H1 (cell line): ENCODE measurements at regions not wholly inside any gene's neighbourhood (a gene's known extent, or its start where the extent isn't known, plus 50 kb on each side); places are given as distances from the start of the nearest gene placed in this dataset.

ENCODE experiments used
- CTCF ChIA-PET: fragments of 300-600 bp; sonication (Branson Sonifier 250); formaldehyde crosslinking; loops from one replicate; lab custom pipeline; 2021; ENCODE audit not compliant: partially characterized antibody; lab: Charles Lee
- POLR2A ChIA-PET: fragments of 300-600 bp; sonication (Branson Sonifier 250); formaldehyde crosslinking; loops from one replicate; lab custom pipeline; 2021; ENCODE audit warnings: inconsistent platforms; ENCODE audit not compliant: partially characterized antibody; lab: Charles Lee
- DNase-seq, 2 experiments: peaks; one replicate each; pipeline versions ENCODE4 v3.0.0 to v3.0.0-alpha.2; 2010 to 2022; ENCODE audit warnings: low spot score in 2 of 2, low read depth in 1 of 2, mixed read lengths in 1 of 2
- FAIRE-seq: peaks from 2 replicates; lab custom pipeline; 2011; peaks lifted over from hg19 to GRCh38; lab: Jason Lieb, UNC
- H2AFZ ChIP-seq: 2 replicates; pipeline ENCODE4 v1.8.1; 2012; ENCODE audit warnings: low read length, inconsistent platforms
- H2AK5ac ChIP-seq: 2 replicates; pipeline ENCODE4 v1.6.1; 2013; ENCODE audit warnings: low read depth, low read length
- H2BK120ac ChIP-seq: replicated peaks from 2 replicates; pipeline ENCODE3; 2013; ENCODE audit warnings: low read depth, low read length, inconsistent platforms
- H2BK12ac ChIP-seq: 2 replicates; pipeline ENCODE4 v1.6.1; 2013; ENCODE audit warnings: low read depth, low read length
- H2BK15ac ChIP-seq: 2 replicates; pipeline ENCODE4 v1.6.1; 2013; ENCODE audit warnings: low read length
- H2BK20ac ChIP-seq: 2 replicates; pipeline ENCODE4 v1.6.1; 2013; ENCODE audit warnings: low read length
- H2BK5ac ChIP-seq: 2 replicates; pipeline ENCODE4 v1.6.1; 2013; ENCODE audit warnings: low read depth, low read length
- H3K14ac ChIP-seq: 2 replicates; pipeline ENCODE4 v1.6.1; 2013; ENCODE audit warnings: inconsistent platforms; ENCODE audit not compliant: insufficient read length
- H3K18ac ChIP-seq: 2 replicates; pipeline ENCODE4 v1.6.1; 2013; ENCODE audit warnings: low read length; ENCODE audit errors: extremely low read depth
- H3K23ac ChIP-seq: 2 replicates; pipeline ENCODE4 v1.6.1; 2013; ENCODE audit warnings: inconsistent platforms; ENCODE audit not compliant: insufficient read length
- H3K23me2 ChIP-seq: 2 replicates; pipeline ENCODE4 v1.6.1; 2013; ENCODE audit warnings: low read depth, low read length
- H3K27ac ChIP-seq: 2 replicates; pipeline ENCODE4 v1.6.1; 2011; ENCODE audit warnings: low read depth, low read length, inconsistent platforms
- H3K27me3 ChIP-seq, 4 experiments: replicated peaks in 1 of 4; 1 replicate in 1 of 4; 2 replicates in 3 of 4; pipeline versions ENCODE4 v1.6.1 to v1.8.1; 2011 to 2013; ENCODE audit warnings: low read length in 3 of 4, mild to moderate bottlenecking in 3 of 4, inconsistent platforms in 2 of 4, mixed read lengths in 2 of 4, moderate library complexity in 1 of 4; ENCODE audit not compliant: control insufficient read depth in 3 of 4, insufficient read depth in 3 of 4; ENCODE audit errors: extremely low read depth in 1 of 4
- H3K36me3 ChIP-seq, 4 experiments: 2 replicates each; pipeline versions ENCODE4 v1.6.1 to v1.8.1; 2011 to 2013; ENCODE audit warnings: mild to moderate bottlenecking in 4 of 4, low read length in 3 of 4, moderate library complexity in 2 of 4, control low read depth in 1 of 4, inconsistent platforms in 1 of 4; ENCODE audit not compliant: insufficient read depth in 4 of 4, control insufficient read depth in 2 of 4
- H3K4ac ChIP-seq: replicated peaks from 2 replicates; pipeline ENCODE3; 2013; ENCODE audit warnings: low read length, low read depth, mixed read lengths, inconsistent platforms; ENCODE audit not compliant: insufficient read length
- H3K4me1 ChIP-seq, 4 experiments: replicated peaks in 1 of 4; 1 replicate in 1 of 4; 2 replicates in 3 of 4; pipeline versions ENCODE4 v1.6.1 to v1.8.1; 2011 to 2013; ENCODE audit warnings: low read length in 3 of 4, inconsistent platforms in 2 of 4, mixed read lengths in 1 of 4; ENCODE audit not compliant: insufficient read depth in 4 of 4, control insufficient read depth in 3 of 4
- H3K4me2 ChIP-seq, 2 experiments: 2 replicates each; pipeline versions ENCODE4 v1.6.1 to v1.8.1; 2011 to 2013; ENCODE audit warnings: low read depth in 2 of 2, low read length in 2 of 2, control low read depth in 1 of 2, inconsistent platforms in 1 of 2, mild to moderate bottlenecking in 1 of 2; ENCODE audit not compliant: insufficient read depth in 1 of 2
- H3K4me3 ChIP-seq, 4 experiments: fragments of 200-600, 300-600 bp in 1 of 4; sonication (generic), shearing (Covaris generic), sonication (Bioruptor Twin) in 1 of 4; 2 replicates each; pipeline versions ENCODE4 v1.5.1 to v1.8.1; 2011 to 2016; ENCODE audit warnings: low read length in 4 of 4, low read depth in 3 of 4, control low read depth in 2 of 4, inconsistent platforms in 2 of 4, mild to moderate bottlenecking in 2 of 4, mixed read lengths in 1 of 4, moderate library complexity in 1 of 4; ENCODE audit not compliant: insufficient read depth in 2 of 4; ENCODE audit errors: extremely low read depth in 1 of 4
- H3K56ac ChIP-seq: replicated peaks from 2 replicates; pipeline ENCODE3; 2013; ENCODE audit warnings: low read depth, mild to moderate bottlenecking, mixed read lengths, low read length, inconsistent platforms; ENCODE audit not compliant: insufficient read length
- H3K79me1 ChIP-seq: 2 replicates; pipeline ENCODE4 v1.6.1; 2013; ENCODE audit warnings: low read depth, low read length, control low read depth
- H3K79me2 ChIP-seq, 2 experiments: 2 replicates each; pipeline versions ENCODE4 v1.6.1 to v1.8.1; 2012 to 2013; ENCODE audit warnings: low read length in 2 of 2, mild to moderate bottlenecking in 2 of 2, inconsistent platforms in 1 of 2; ENCODE audit not compliant: insufficient read depth in 2 of 2, control insufficient read depth in 1 of 2
- H3K9ac ChIP-seq, 4 experiments: replicated peaks in 1 of 4; 1 replicate in 1 of 4; 2 replicates in 3 of 4; pipeline versions ENCODE4 v1.6.1 to v1.8.1; 2011 to 2013; ENCODE audit warnings: low read depth in 3 of 4, low read length in 3 of 4, control low read depth in 2 of 4, mild to moderate bottlenecking in 2 of 4, moderate library complexity in 2 of 4, inconsistent platforms in 1 of 4; ENCODE audit errors: extremely low read depth in 1 of 4
- H3K9me3 ChIP-seq, 2 experiments: 2 replicates each; pipeline versions ENCODE4 v1.6.1 to v1.8.1; 2012 to 2013; ENCODE audit warnings: mild to moderate bottlenecking in 2 of 2, moderate library complexity in 2 of 2, control low read depth in 1 of 2, inconsistent platforms in 1 of 2, low read depth in 1 of 2, low read length in 1 of 2, mixed read lengths in 1 of 2; ENCODE audit not compliant: insufficient read depth in 2 of 2
- H4K20me1 ChIP-seq, 2 experiments: replicated peaks in 1 of 2; 2 replicates each; pipeline versions ENCODE3 to v1.8.1; 2011 to 2013; ENCODE audit warnings: inconsistent platforms in 2 of 2, low read length in 2 of 2, mild to moderate bottlenecking in 1 of 2; ENCODE audit not compliant: insufficient read depth in 2 of 2, control insufficient read depth in 1 of 2
- H4K5ac ChIP-seq: 2 replicates; pipeline ENCODE4 v1.6.1; 2013; ENCODE audit warnings: low read length, low read depth, mixed read lengths, inconsistent platforms; ENCODE audit not compliant: insufficient read length
- H4K8ac ChIP-seq: 2 replicates; pipeline ENCODE4 v1.8.0; 2013; ENCODE audit warnings: mild to moderate bottlenecking, moderate library complexity, low read length, inconsistent platforms; ENCODE audit not compliant: insufficient read depth; ENCODE audit errors: extremely low read depth
- H4K91ac ChIP-seq: replicated peaks from 2 replicates; pipeline ENCODE3; 2013; ENCODE audit warnings: low read length, mixed read lengths, inconsistent platforms; ENCODE audit not compliant: insufficient read length
- CTBP2 ChIP-seq: IDR thresholded peaks from 2 replicates; pipeline ENCODE4 v1.7.0; 2011; ENCODE audit warnings: borderline replicate concordance, mild to moderate bottlenecking, moderate library complexity, mixed read lengths, low read length; ENCODE audit not compliant: insufficient read depth, insufficient read length
- FOSL1 ChIP-seq: IDR thresholded peaks from 2 replicates; pipeline ENCODE4 v1.6.1; 2011; ENCODE audit warnings: mild to moderate bottlenecking, low read depth, low read length, moderate library complexity; ENCODE audit not compliant: insufficient read depth
- WGBS, 2 experiments: shearing (Covaris generic) in 1 of 2; methylation state at CpG; one replicate each; pipeline versions ENCODE4 v1.1.6 to v1.1.7; 2013 to 2015; ENCODE audit warnings: low lambda C conversion rate in 2 of 2, mixed read lengths in 2 of 2, inconsistent platforms in 1 of 2, low coverage in 1 of 2, missing lambda C conversion rate in 1 of 2; ENCODE audit not compliant: insufficient replicate concordance in 2 of 2, insufficient coverage in 1 of 2, insufficient read length in 1 of 2; ENCODE audit errors: extremely low coverage in 1 of 2, missing lambda C conversion rate in 1 of 2; 5-methylcytosine and 5-hydroxymethylcytosine counted together
- TF ChIP-seq, protein P1 (sequence below): IDR thresholded peaks from 2 replicates; pipeline ENCODE4 v1.6.1; 2012; ENCODE audit warnings: inconsistent platforms

DNA sequence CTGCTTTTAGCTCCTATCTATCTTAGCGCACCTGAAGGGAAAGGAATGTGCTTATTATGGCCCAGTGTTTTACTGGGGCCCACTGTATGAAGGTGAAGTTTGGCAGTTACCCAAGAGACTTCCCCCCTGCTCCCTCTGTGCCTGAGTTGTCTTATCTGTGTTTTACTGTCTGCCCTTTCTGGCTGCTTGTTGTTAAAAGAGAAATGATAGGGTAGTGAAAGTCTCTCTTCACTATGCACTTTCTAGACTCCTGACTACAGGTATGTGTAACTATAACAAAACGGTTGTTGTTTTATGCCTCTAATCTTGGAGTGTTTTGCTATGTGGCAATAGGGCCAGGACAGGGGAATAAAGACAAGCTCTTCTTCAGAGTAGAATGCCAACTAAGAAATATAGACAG, 326.9 kb downstream of the KIF20B start:
- no peak overlapping the region for H2BK120ac ChIP-seq
- H4K5ac ChIP-seq = no peak overlapping the region
- H2BK20ac ChIP-seq = no peak overlapping the region
- no peak overlapping the region for H3K4ac ChIP-seq
- no peaks in the 10 kb centered on the region for H3K23me2 ChIP-seq
- no peaks in the 10 kb centered on the region for H3K79me1 ChIP-seq
- H2AK5ac ChIP-seq = no peak overlapping the region
- H3K27me3 ChIP-seq = no peaks in the 10 kb centered on the region
- H2AFZ ChIP-seq = no peak overlapping the region
- no peak overlapping the region for H3K23ac ChIP-seq
- no peak overlapping the region for H3K4me2 ChIP-seq
- H3K4me1 ChIP-seq = no peaks in the 10 kb centered on the region
- no peak overlapping the region for H3K9ac ChIP-seq
- 96% methylated on average over 2 of the region's 2 CpGs; no CpG with 5 or more reads in 1 of the 2 experiments for WGBS, 2 experiments
- H3K4me3 ChIP-seq = no peak overlapping the region
- POLR2A ChIA-PET = no interaction called here
- H2BK12ac ChIP-seq = no peak overlapping the region
- H4K91ac ChIP-seq = no peak overlapping the region
- H2BK5ac ChIP-seq = no peak overlapping the region
- no peak overlapping the region for H3K56ac ChIP-seq
- no peaks in the 10 kb centered on the region for H3K9me3 ChIP-seq
- DNase-seq (no peak), FAIRE-seq (no peak)
- H3K79me2 ChIP-seq = no peaks in the 10 kb centered on the region
- H3K27ac ChIP-seq = no peak overlapping the region
- no peak overlapping the region for H3K14ac ChIP-seq
- H4K8ac ChIP-seq = no peak overlapping the region
- H3K18ac ChIP-seq = no peak overlapping the region
- H4K20me1 ChIP-seq = no peaks in the 10 kb centered on the region
- no peak overlapping the region for H2BK15ac ChIP-seq
- CTCF ChIA-PET = no interaction called here
- H3K36me3 ChIP-seq = no peaks in the 10 kb centered on the region
- no peak for TF ChIP-seq CTBP2
- TF ChIP-seq FOSL1 = no peak
- TF ChIP-seq, protein P1, sequence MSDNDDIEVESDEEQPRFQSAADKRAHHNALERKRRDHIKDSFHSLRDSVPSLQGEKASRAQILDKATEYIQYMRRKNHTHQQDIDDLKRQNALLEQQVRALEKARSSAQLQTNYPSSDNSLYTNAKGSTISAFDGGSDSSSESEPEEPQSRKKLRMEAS = no peak
